ENCODE measurements at regions not wholly inside any gene's neighbourhood (a gene's known extent, or its start where the extent isn't known, plus 50 kb on each side); places are given as distances from the start of the nearest gene placed in this dataset.

GRCh38 chr7:68676813-68677535 lies 921.3 kb upstream of the AUTS2 start:
- H3K27ac ChIP-seq (ENCODE audit: low read length): no peak overlapping the region
- no peaks in the 10 kb centered on the region for H3K4me1 ChIP-seq (ENCODE audit: control insufficient read depth in 1 of 2, insufficient read depth in 2 of 2, low read length in 2 of 2)
- H3K9me3 ChIP-seq (ENCODE audit: control insufficient read depth in 1 of 2, low read length in 2 of 2): peaks cover 0 to 3% of the 10 kb centered on the region in 2 donors
- H3K27me3 ChIP-seq (ENCODE audit: low read depth, low read length): no peaks in the 10 kb centered on the region
- H3K36me3 ChIP-seq (ENCODE audit: control insufficient read depth in 1 of 2, insufficient read depth in 2 of 2, low read length in 2 of 2): no peaks in the 10 kb centered on the region
- H3K4me3 ChIP-seq (ENCODE audit: low read depth in 1 of 2, low read length in 2 of 2): no peak overlapping the region

GRCh38 chr7:68678196-68678595 lies 920.1 kb upstream of the AUTS2 start:
- no peak overlapping the region for H3K4me3 ChIP-seq (ENCODE audit: low read depth in 1 of 2, low read length in 2 of 2)
- no peaks in the 10 kb centered on the region for H3K36me3 ChIP-seq (ENCODE audit: control insufficient read depth in 1 of 2, insufficient read depth in 2 of 2, low read length in 2 of 2)
- peaks cover 0 to 3% of the 10 kb centered on the region in 2 donors for H3K9me3 ChIP-seq (ENCODE audit: control insufficient read depth in 1 of 2, low read length in 2 of 2)
- H3K27ac ChIP-seq (ENCODE audit: low read length): no peak overlapping the region
- H3K4me1 ChIP-seq (ENCODE audit: control insufficient read depth in 1 of 2, insufficient read depth in 2 of 2, low read length in 2 of 2): no peaks in the 10 kb centered on the region
- no peaks in the 10 kb centered on the region for H3K27me3 ChIP-seq (ENCODE audit: low read depth, low read length)

GRCh38 chr7:68679459-68680234 lies 918.6 kb upstream of the AUTS2 start:
- no peak overlapping the region for H3K4me3 ChIP-seq (ENCODE audit: low read depth in 1 of 2, low read length in 2 of 2)
- H3K36me3 ChIP-seq (ENCODE audit: control insufficient read depth in 1 of 2, insufficient read depth in 2 of 2, low read length in 2 of 2): no peaks in the 10 kb centered on the region
- no peak overlapping the region for H3K27ac ChIP-seq (ENCODE audit: low read length)
- no peaks in the 10 kb centered on the region for H3K4me1 ChIP-seq (ENCODE audit: control insufficient read depth in 1 of 2, insufficient read depth in 2 of 2, low read length in 2 of 2)
- no peaks in the 10 kb centered on the region for H3K9me3 ChIP-seq (ENCODE audit: control insufficient read depth in 1 of 2, low read length in 2 of 2)
- no peaks in the 10 kb centered on the region for H3K27me3 ChIP-seq (ENCODE audit: low read depth, low read length)

GRCh38 chr7:68680235-68680872 lies 917.9 kb upstream of the AUTS2 start:
- Histone ChIP-seq H3K9me3 (ENCODE audit: control insufficient read depth in 1 of 2, low read length in 2 of 2) (no peaks in the 10 kb centered on the region), H3K27ac (ENCODE audit: low read length) (no peak overlapping the region), H3K4me3 (ENCODE audit: low read depth in 1 of 2, low read length in 2 of 2) (no peak overlapping the region), H3K36me3 (ENCODE audit: control insufficient read depth in 1 of 2, insufficient read depth in 2 of 2, low read length in 2 of 2) (no peaks in the 10 kb centered on the region), H3K27me3 (ENCODE audit: low read depth, low read length) (no peaks in the 10 kb centered on the region), H3K4me1 (ENCODE audit: control insufficient read depth in 1 of 2, insufficient read depth in 2 of 2, low read length in 2 of 2) (no peaks in the 10 kb centered on the region)

- no peak overlapping the region for H3K4me3 ChIP-seq (ENCODE audit: low read depth in 1 of 2, low read length in 2 of 2)
- no peak overlapping the region for H3K27ac ChIP-seq (ENCODE audit: low read length)
- H3K4me1 ChIP-seq (ENCODE audit: control insufficient read depth in 1 of 2, insufficient read depth in 2 of 2, low read length in 2 of 2): no peaks in the 10 kb centered on the region
- H3K27me3 ChIP-seq (ENCODE audit: low read depth, low read length): no peaks in the 10 kb centered on the region
- no peaks in the 10 kb centered on the region for H3K9me3 ChIP-seq (ENCODE audit: control insufficient read depth in 1 of 2, low read length in 2 of 2)
- no peaks in the 10 kb centered on the region for H3K36me3 ChIP-seq (ENCODE audit: control insufficient read depth in 1 of 2, insufficient read depth in 2 of 2, low read length in 2 of 2)
Observed at GRCh38 chr7:68682910-68683309, 915.4 kb upstream of the AUTS2 start.

GRCh38 chr7:68684246-68684839 lies 913.9 kb upstream of the AUTS2 start:
- no peak overlapping the region for H3K27ac ChIP-seq (ENCODE audit: low read length)
- H3K9me3 ChIP-seq (ENCODE audit: control insufficient read depth in 1 of 2, low read length in 2 of 2): no peaks in the 10 kb centered on the region
- H3K27me3 ChIP-seq (ENCODE audit: low read depth, low read length): no peaks in the 10 kb centered on the region
- H3K4me3 ChIP-seq (ENCODE audit: low read depth in 1 of 2, low read length in 2 of 2): no peak overlapping the region
- H3K4me1 ChIP-seq (ENCODE audit: control insufficient read depth in 1 of 2, insufficient read depth in 2 of 2, low read length in 2 of 2): no peaks in the 10 kb centered on the region
- H3K36me3 ChIP-seq (ENCODE audit: control insufficient read depth in 1 of 2, insufficient read depth in 2 of 2, low read length in 2 of 2): no peaks in the 10 kb centered on the region

GRCh38 chr7:68684996-68685395 lies 913.3 kb upstream of the AUTS2 start:
- H3K27me3 ChIP-seq (ENCODE audit: low read depth, low read length): no peaks in the 10 kb centered on the region
- no peak overlapping the region for H3K4me3 ChIP-seq (ENCODE audit: low read depth in 1 of 2, low read length in 2 of 2)
- H3K9me3 ChIP-seq (ENCODE audit: control insufficient read depth in 1 of 2, low read length in 2 of 2): no peaks in the 10 kb centered on the region
- no peak overlapping the region for H3K27ac ChIP-seq (ENCODE audit: low read length)
- no peaks in the 10 kb centered on the region for H3K36me3 ChIP-seq (ENCODE audit: control insufficient read depth in 1 of 2, insufficient read depth in 2 of 2, low read length in 2 of 2)
- no peaks in the 10 kb centered on the region for H3K4me1 ChIP-seq (ENCODE audit: control insufficient read depth in 1 of 2, insufficient read depth in 2 of 2, low read length in 2 of 2)

GRCh38 chr7:68688416-68689086 lies 909.7 kb upstream of the AUTS2 start:
- Histone ChIP-seq H3K9me3 (ENCODE audit: control insufficient read depth in 1 of 2, low read length in 2 of 2) (no peaks in the 10 kb centered on the region), H3K4me3 (ENCODE audit: low read depth in 1 of 2, low read length in 2 of 2) (no peak overlapping the region), H3K27ac (ENCODE audit: low read length) (no peak overlapping the region), H3K4me1 (ENCODE audit: control insufficient read depth in 1 of 2, insufficient read depth in 2 of 2, low read length in 2 of 2) (no peaks in the 10 kb centered on the region), H3K36me3 (ENCODE audit: control insufficient read depth in 1 of 2, insufficient read depth in 2 of 2, low read length in 2 of 2) (no peaks in the 10 kb centered on the region), H3K27me3 (ENCODE audit: low read depth, low read length) (no peaks in the 10 kb centered on the region)

GRCh38 chr7:68689087-68689433 lies 909.2 kb upstream of the AUTS2 start:
- no peaks in the 10 kb centered on the region for H3K36me3 ChIP-seq (ENCODE audit: control insufficient read depth in 1 of 2, insufficient read depth in 2 of 2, low read length in 2 of 2)
- no peaks in the 10 kb centered on the region for H3K27me3 ChIP-seq (ENCODE audit: low read depth, low read length)
- H3K4me3 ChIP-seq (ENCODE audit: low read depth in 1 of 2, low read length in 2 of 2): no peak overlapping the region
- no peak overlapping the region for H3K27ac ChIP-seq (ENCODE audit: low read length)
- H3K4me1 ChIP-seq (ENCODE audit: control insufficient read depth in 1 of 2, insufficient read depth in 2 of 2, low read length in 2 of 2): no peaks in the 10 kb centered on the region
- H3K9me3 ChIP-seq (ENCODE audit: control insufficient read depth in 1 of 2, low read length in 2 of 2): no peaks in the 10 kb centered on the region

GRCh38 chr7:68691261-68692216 lies 906.7 kb upstream of the AUTS2 start:
- Histone ChIP-seq H3K4me1 (ENCODE audit: control insufficient read depth in 1 of 2, insufficient read depth in 2 of 2, low read length in 2 of 2) (no peaks in the 10 kb centered on the region), H3K27me3 (ENCODE audit: low read depth, low read length) (no peaks in the 10 kb centered on the region), H3K27ac (ENCODE audit: low read length) (no peak overlapping the region), H3K4me3 (ENCODE audit: low read depth in 1 of 2, low read length in 2 of 2) (no peak overlapping the region), H3K9me3 (ENCODE audit: control insufficient read depth in 1 of 2, low read length in 2 of 2) (no peaks in the 10 kb centered on the region), H3K36me3 (ENCODE audit: control insufficient read depth in 1 of 2, insufficient read depth in 2 of 2, low read length in 2 of 2) (no peaks in the 10 kb centered on the region)

All from muscle layer of duodenum (tissue), 2 donors.